GM08714 (cell line): ENCODE measurements at regions not wholly inside any gene's neighbourhood (a gene's known extent, or its start where the extent isn't known, plus 50 kb on each side); places are given as distances from the start of the nearest gene placed in this dataset.
"Not testable (repeated sequence)": the region's sequence is repeated elsewhere in the genome, so short reads cannot be mapped to it uniquely, and the experiment has no call there.

Source experiments
- H3K4me3 ChIP-seq: fragments of 200-500 bp; sonication (Bioruptor generic); 2 replicates; pipeline ENCODE4 v1.5.1; 2014; ENCODE audit warnings: mild to moderate bottlenecking, low read length, inconsistent platforms

DNA sequence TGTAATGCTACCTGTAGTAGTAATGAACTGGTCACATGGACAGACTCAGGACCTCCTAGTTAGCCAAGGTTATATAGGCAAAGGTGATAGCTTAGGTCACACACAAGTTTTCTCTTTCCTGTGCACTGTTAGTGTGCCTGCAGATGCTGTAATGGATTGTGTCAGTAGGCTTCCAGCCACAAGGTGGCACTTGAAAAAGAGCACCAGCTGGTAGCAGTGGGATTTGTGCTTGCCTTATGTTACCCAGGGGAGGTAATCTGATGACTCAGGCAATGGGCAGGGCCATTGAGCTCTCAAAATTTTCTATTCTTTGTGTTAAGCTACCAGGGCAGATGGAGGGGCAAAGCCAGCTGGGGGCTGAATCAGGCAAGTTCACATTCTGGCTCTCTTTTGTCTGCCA is 562.6 kb upstream of the TPTE start:
- H3K4me3 ChIP-seq, result not testable (repeated sequence)

DNA sequence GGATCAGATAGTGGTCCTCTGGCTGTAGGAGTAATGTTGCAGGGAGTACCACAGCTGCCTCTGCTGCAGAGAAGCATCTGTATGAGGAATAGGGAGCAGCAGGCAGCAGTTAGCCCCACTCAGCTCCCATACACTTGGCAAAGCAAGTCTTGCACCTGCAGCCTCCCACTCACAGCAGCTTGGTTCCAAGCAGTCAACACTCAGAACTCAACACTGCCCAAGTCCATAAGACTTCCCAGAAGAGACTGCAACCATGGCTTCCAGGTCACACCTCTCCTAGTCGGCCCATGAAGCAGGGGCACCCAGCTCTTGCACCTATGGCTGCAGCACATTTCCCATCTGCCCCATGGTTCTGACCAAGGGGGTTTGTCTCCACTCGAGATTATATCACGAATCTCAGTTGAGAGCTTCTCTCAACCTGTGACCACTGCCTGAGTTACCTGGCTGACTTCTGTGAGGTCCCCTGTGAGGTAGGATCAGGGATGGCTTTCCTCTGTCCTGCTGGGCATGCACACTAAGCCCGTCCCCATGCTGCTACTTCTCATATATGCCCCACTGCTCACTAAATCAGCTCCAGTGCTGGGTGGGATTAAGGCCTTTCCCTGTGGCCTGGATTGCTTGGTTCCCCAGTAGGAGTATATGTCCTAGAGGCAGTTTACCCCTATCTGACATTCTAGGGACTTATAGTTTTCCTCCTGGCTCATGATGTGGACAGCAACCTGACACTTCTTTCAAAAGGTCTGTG is 562.0 kb upstream of the TPTE start:
- H3K4me3 ChIP-seq, result not testable (repeated sequence)

DNA sequence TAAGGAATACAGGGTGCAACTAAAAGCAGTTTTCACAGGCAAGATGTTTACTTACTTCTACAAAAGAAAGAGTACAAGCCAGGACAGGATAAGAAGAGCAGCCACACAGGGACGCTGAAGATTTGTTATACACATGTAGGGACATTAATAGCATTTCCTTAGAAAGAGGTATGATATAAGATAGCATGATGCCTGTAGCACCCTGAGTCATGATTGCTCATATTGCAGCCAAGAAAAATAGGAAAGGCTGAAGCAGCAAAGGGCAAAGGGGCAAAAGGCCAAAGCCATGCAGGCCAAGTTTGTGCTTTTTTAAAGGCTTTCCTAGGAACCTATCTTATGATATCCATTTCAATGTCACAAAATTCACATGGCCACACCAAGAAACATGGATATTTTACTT is 552.0 kb upstream of the TPTE start:
- H3K4me3 ChIP-seq, result not testable (repeated sequence)

DNA sequence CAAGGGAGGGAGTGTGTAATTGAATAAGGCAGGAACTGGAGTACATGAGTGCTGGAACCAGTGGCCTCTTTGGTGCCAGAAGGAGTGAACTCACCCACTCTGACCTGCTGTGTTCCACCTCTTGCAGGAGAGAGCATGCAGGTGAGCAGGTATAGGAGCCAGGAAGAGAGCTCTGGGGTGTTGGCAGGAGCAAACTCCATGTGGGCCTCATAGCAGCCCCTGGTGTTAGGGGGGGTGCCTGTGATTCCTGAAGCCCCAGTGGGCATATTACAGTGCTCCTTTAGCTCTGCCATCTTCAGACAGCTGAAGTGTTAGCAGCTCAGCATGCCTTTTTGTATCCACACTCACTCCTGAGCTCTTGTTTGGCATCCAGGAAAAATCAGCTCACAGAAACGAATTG is 549.4 kb upstream of the TPTE start:
- not testable (repeated sequence) for H3K4me3 ChIP-seq

DNA sequence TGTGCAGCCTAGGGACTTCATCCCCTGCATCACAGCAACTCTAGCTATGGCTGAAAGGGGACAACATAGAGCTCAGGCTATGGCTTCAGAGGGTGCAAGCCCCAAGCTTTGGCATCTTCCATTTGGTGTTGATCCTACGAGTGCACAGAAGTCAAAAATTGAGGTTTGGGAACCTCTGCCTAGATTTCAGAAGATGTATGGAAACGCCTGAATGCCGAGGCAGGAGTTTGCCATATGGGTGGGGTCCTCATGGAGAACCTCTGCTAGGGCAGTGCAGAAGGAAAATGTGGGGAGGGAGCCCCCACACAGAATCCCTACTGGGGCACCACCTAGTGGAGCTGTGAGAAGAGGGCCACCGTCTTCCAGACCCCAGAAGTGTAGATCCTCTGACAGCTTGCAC is 543.0 kb upstream of the TPTE start:
- H3K4me3 ChIP-seq, result not testable (repeated sequence)

DNA sequence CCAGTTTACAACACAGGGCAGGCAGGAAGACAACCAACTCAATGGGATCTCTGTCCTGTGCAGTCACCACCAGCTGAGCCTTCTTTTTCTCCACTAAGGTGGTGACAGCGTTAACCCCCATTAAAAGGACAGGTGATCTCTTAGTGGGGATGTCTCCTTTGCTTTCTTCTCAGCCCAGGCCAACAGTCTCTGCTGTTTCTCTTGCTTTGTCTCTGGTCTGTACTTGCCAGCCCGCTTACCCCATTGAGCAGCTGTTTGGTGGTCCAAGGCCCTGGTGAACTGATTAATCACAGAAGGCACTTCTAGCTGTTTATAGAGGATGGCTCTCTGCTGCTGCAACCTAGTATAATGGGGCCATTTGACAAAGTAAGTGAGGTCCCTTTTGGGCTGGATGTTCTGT is 523.9 kb upstream of the TPTE start:
- H3K4me3 ChIP-seq, result not testable (repeated sequence)

DNA sequence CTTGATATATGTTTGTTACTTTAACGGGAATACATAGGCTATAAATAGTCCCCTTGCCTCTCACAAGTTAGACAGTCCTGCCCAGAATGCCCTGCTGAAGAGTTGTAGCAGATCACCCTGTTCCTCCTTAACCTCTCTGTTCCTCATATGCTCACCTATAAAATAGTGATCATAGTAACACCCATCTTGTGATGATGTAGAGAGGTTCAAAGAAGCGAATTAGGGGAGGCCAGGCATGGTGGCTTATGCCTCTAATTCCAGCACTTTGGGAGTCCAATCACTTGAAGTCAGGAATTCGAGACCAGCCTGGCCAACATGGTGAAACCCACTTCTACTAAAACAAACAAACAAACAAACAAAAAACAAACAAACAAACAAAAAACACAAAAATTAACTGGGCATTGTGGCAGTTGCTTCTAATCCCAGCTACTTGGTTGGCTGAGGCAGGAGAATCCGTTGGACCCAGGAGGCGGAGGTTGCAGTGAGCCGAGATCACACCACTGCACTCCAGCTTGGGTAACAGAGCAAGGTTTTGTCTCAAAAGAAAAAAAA is 518.5 kb upstream of the TPTE start:
- H3K4me3 ChIP-seq, result not testable (repeated sequence)

DNA sequence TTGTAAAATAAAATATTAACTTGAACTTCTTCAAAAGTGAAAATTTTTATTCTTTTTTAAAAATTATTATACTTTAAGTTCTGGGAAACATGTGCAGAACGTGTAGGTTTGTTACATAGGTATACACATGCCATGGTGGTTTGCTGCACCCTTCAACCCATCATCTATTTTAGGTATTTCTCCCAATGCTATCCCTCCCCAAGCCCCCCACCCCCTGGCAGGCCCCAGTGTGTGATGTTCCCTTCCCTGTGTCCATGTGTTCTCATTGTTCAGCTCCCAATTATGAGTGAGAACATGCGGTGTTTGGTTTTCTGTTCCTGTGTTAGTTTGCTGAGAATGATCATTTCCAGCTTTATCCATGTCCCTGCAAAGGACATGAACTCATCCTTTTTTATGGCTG is 515.6 kb upstream of the TPTE start:
- not testable (repeated sequence) for H3K4me3 ChIP-seq

DNA sequence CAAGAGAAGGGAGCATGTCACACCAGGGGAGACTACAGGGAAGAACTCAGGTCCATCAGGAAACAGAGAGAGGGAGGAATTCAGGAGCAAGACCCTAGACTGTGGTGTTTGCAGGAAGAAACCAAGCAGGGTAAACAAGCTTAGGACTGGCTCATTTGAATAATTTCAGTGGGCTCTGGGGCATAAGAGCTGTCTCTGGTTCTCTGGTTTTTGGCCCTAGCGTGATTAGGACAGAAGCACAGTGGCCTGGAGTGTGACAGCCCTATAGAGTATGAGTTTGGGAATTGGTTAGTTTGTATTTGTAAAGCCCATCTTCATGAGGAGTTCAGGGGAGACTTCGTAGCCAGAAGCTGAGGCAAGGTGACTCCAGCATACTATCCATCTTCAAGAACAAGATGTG is 504.4 kb upstream of the TPTE start:
- H3K4me3 ChIP-seq, result not testable (repeated sequence)

DNA sequence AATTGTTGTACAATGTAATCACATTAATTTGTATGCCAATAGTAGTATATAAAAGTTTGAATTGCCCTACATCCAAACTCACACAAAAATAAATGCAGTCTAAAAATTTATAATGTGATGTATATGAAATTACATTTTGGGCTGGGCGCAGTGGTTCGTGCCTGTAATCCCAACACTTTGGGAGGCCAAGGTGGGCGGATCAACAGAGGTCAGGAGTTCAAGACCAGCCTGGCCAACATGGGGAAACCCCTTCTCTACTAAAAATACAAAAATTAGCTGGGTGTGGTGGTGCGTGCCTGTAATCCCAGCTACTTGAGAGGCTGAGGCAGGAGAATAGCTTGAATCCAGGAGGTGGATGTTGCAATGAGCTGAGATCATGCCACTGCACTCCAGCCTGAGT is 503.6 kb upstream of the TPTE start:
- not testable (repeated sequence) for H3K4me3 ChIP-seq

DNA sequence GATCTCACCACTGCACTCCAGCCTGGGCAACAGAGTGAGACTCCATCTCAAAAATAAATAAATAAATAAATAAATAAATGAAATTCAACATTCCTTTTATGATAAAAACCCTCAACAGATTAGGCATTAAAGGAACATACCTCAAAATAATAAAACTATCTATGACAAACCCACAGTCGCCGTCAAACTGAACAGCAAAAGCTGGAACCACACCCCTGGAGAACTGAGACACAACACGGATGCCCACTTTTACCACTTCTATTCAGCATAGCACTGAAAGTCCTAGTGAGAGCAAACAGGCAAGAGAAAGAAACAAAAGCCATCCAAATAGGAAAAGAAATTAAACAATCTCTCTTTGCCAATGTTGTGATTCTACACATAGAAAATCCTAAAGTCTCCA is 499.9 kb upstream of the TPTE start:
- H3K4me3 ChIP-seq, result not testable (repeated sequence)

DNA sequence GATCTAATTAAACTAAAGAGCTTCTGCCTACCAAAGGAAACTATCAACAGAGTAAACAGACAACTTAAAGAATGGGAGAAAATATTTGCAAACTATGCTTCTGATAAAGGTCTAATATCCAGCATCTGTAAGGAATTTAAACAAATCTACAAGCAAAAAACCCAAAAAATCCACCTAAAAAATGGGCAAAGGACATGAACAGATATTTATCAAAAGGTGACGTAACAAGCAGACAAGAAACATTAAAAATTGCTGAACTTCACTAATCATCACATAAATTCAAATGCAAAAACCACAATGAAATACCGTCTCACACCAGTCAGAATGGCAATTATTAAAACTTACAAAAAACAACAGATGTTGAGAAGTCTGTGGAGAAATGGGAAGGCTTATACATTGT is 498.6 kb upstream of the TPTE start:
- not testable (repeated sequence) for H3K4me3 ChIP-seq
